ENCODE measurements at regions not wholly inside any gene's neighbourhood (a gene's known extent, or its start where the extent isn't known, plus 50 kb on each side); places are given as distances from the start of the nearest gene placed in this dataset.
"Not testable (repeated sequence)": the region's sequence is repeated elsewhere in the genome, so short reads cannot be mapped to it uniquely, and the experiment has no call there.

GRCh38 chr9:93884808-93885207 lies 70.3 kb downstream of the BARX1 start:
- ChIA-PET CTCF (no interaction called here), POLR2A (no interaction called here), SMC1A (ENCODE audit: uncharacterized antibody, unreplicated experiment) (no interaction called here), RAD21 (ENCODE audit: unreplicated experiment) (no interaction called here)
- no peak for DNase-seq (ENCODE audit: low read depth, low spot score)
- no peaks in the 10 kb centered on the region for H3K4me1 ChIP-seq (ENCODE audit: control insufficient read depth, insufficient read depth, low read length)
- H3K36me3 ChIP-seq (ENCODE audit: control insufficient read depth in 2 of 2, insufficient read depth in 2 of 2, low read length in 1 of 2), result no peaks in the 10 kb centered on the region
- no peaks in the 10 kb centered on the region for H3K9me3 ChIP-seq (replicated peaks; ENCODE audit: control insufficient read depth, insufficient read depth, low read length)
- no TSS peak for BruUV-seq (replicated peaks)
- H3K27me3 ChIP-seq (replicated peaks in 1 of 2; ENCODE audit: control insufficient read depth in 2 of 2, insufficient read depth in 2 of 2, low read length in 1 of 2), result no peaks in the 10 kb centered on the region
- no peak overlapping the region for H3K4me3 ChIP-seq
- FAIRE-seq, result no peak
- no peak overlapping the region for H3K9ac ChIP-seq (ENCODE audit: control insufficient read depth, insufficient read depth, low read length)
- 0% methylated on average over 1 of the region's 1 CpG for WGBS (ENCODE audit: insufficient coverage, insufficient replicate concordance, low lambda C conversion rate, missing lambda C conversion rate)
- no peaks in the 10 kb centered on the region for H4K20me1 ChIP-seq (ENCODE audit: control insufficient read depth, insufficient read depth)
- no peaks in the 10 kb centered on the region for H3K79me2 ChIP-seq (ENCODE audit: control insufficient read depth, insufficient read depth, low read length)
- H3K27ac ChIP-seq (ENCODE audit: control insufficient read depth, insufficient read depth), result no peak overlapping the region
- TF ChIP-seq CREM (IDR thresholded peaks at IDR 0.05; ENCODE audit: low read depth) (no peak), LARP7 (IDR thresholded peaks at IDR 0.05) (no peak), SIN3A (IDR thresholded peaks at IDR 0.05; ENCODE audit: low read depth, low read length) (no peak), RELA (IDR thresholded peaks at IDR 0.05; ENCODE audit: borderline replicate concordance, partially characterized antibody) (no peak), POLR2AphosphoS2 (IDR thresholded peaks at IDR 0.05; ENCODE audit: low read depth, low read length) (no peak), ZBTB11 (CRISPR knock-in tag; IDR thresholded peaks at IDR 0.05) (no peak), IRF3 (IDR thresholded peaks at IDR 0.05) (no peak), YY1 (IDR thresholded peaks at IDR 0.05; ENCODE audit: low read depth, low read length) (no peak), ATF2 (IDR thresholded peaks at IDR 0.05; ENCODE audit: low read length) (no peak), SREBF1 (IDR thresholded peaks at IDR 0.05; ENCODE audit: low read length) (no peak), RBBP5 (conservative IDR thresholded peaks at IDR 0.05) (no peak)
- intact Hi-C loops (cut with micrococcal nuclease; ENCODE audit: unreplicated experiment), result no loop called here
- H2AFZ ChIP-seq (ENCODE audit: control insufficient read depth, low read depth, low read length), result no peak overlapping the region
- in situ Hi-C loops (cut with MboI), result no loop called here
- ATAC-seq, result no peak
- no peak overlapping the region for H3K4me2 ChIP-seq (ENCODE audit: control insufficient read depth, insufficient read depth)

GRCh38 chr9:93879662-93880407 lies 75.3 kb downstream of the BARX1 start:
- SMC1A ChIA-PET (ENCODE audit: uncharacterized antibody, unreplicated experiment); H3K79me2 ChIP-seq (ENCODE audit: control insufficient read depth, insufficient read depth, low read length); RAD21 ChIA-PET (ENCODE audit: unreplicated experiment); H3K36me3 ChIP-seq (ENCODE audit: control insufficient read depth in 2 of 2, insufficient read depth in 2 of 2, low read length in 1 of 2); DNase-seq (ENCODE audit: low read depth, low spot score); ATAC-seq; H3K9me3 ChIP-seq (replicated peaks; ENCODE audit: control insufficient read depth, insufficient read depth, low read length); H3K27ac ChIP-seq (ENCODE audit: control insufficient read depth, insufficient read depth); POLR2A ChIA-PET; BruUV-seq (replicated peaks); H3K4me3 ChIP-seq; H3K9ac ChIP-seq (ENCODE audit: control insufficient read depth, insufficient read depth, low read length); H3K4me1 ChIP-seq (ENCODE audit: control insufficient read depth, insufficient read depth, low read length); CTCF ChIA-PET; in situ Hi-C loops (cut with MboI); intact Hi-C loops (cut with micrococcal nuclease; ENCODE audit: unreplicated experiment); H3K27me3 ChIP-seq (replicated peaks in 1 of 2; ENCODE audit: control insufficient read depth in 2 of 2, insufficient read depth in 2 of 2, low read length in 1 of 2); H2AFZ ChIP-seq (ENCODE audit: control insufficient read depth, low read depth, low read length); H3K4me2 ChIP-seq (ENCODE audit: control insufficient read depth, insufficient read depth); H4K20me1 ChIP-seq (ENCODE audit: control insufficient read depth, insufficient read depth); FAIRE-seq: not testable (repeated sequence)
- WGBS (ENCODE audit: insufficient coverage, insufficient replicate concordance, low lambda C conversion rate, missing lambda C conversion rate), result 60% methylated on average over 30 of the region's 35 CpGs
